Omental fat pad (tissue), 3 donors: ENCODE measurements at regions not wholly inside any gene's neighbourhood (a gene's known extent, or its start where the extent isn't known, plus 50 kb on each side); places are given as distances from the start of the nearest gene placed in this dataset.
"Not testable (repeated sequence)": the region's sequence is repeated elsewhere in the genome, so short reads cannot be mapped to it uniquely, and the experiment has no call there.

Experiments
- ATAC-seq: fragments of 150-250 bp; one replicate; pipeline ENCODE4 v1.9.1; 2016; ENCODE audit warnings: mild to moderate bottlenecking, moderate library complexity; ENCODE audit not compliant: low FRiP score
- DNase-seq: peaks from one replicate; pipeline ENCODE4 v3.0.0-alpha.2; 2019; ENCODE audit warnings: low spot score
- CTCF ChIP-seq, 3 donors: fragments of 450-650 bp; IDR thresholded peaks; one replicate each; pipeline ENCODE4 v1.5.1; 2016 to 2017; ENCODE audit warnings: antibody characterized with exemption in 3 of 3, mild to moderate bottlenecking in 3 of 3, moderate library complexity in 2 of 3

DNA sequence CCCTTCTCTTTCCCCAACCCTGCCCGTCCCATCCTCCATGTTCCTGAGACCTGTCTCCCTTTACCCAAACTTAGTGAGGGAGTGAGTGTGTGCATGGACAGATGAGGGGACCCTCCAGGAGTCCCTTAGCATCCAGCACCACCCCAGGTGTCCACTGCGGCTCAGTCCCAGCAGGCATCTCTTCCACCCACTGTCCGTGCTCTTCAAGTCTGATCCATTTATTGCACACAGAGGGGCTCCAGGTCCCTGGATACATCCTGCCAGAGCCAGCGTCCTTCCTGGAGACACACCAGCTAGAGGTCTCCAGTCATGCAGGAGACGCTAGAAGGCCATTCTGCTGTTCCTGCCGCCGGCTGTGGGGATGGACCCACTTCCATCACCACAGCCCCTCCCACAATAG, 239.2 kb downstream of the ADGRD1 start:
- ATAC-seq (no peak), DNase-seq (no peak)
- TF ChIP-seq CTCF (IDR thresholded peaks at IDR 0.05), result no peak

GRCh38 chr12:131194166-131194565, 240.5 kb downstream of the ADGRD1 start:
- DNase-seq, result no peak
- no peak for ATAC-seq
- no peak for TF ChIP-seq CTCF (IDR thresholded peaks at IDR 0.05)

DNA sequence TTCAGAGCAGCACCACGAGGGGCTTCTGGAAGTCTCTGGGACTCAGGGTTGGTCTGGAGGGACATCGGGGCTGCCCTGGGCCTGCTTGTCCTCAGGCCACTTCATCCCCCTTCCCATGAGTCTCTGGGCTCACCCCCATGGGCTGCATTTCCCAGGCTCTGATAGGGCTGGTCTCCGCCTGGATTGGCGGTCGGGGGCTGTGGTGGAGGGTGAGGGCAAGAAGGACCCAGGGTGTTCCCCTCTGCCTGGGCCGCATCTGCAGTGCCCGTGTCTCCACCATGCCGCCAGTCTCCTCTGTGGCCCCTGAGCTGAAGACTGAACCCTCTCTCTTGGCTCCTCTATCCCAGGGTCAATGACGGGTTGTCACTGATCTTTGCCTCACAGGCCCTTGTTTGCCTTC, 242.1 kb downstream of the ADGRD1 start:
- no peak for DNase-seq

GRCh38 chr12:131196220-131196619, 242.5 kb downstream of the ADGRD1 start:
- DNase-seq (no peak), ATAC-seq (no peak)
- no peak for TF ChIP-seq CTCF (IDR thresholded peaks at IDR 0.05)

More for the DNA sequence above, 242.1 kb downstream of the ADGRD1 start:
- TF ChIP-seq CTCF (IDR thresholded peaks at IDR 0.05), result no peak
- ATAC-seq, result no peak

- ATAC-seq (no peak), DNase-seq (no peak)
- no peak for TF ChIP-seq CTCF (IDR thresholded peaks at IDR 0.05)
Observed at GRCh38 chr12:131197490-131197889, 243.8 kb downstream of the ADGRD1 start.

GRCh38 chr12:131199221-131199620, 245.5 kb downstream of the ADGRD1 start:
- TF ChIP-seq CTCF (IDR thresholded peaks at IDR 0.05), result no peak
- ATAC-seq (no peak), DNase-seq (no peak)

DNA sequence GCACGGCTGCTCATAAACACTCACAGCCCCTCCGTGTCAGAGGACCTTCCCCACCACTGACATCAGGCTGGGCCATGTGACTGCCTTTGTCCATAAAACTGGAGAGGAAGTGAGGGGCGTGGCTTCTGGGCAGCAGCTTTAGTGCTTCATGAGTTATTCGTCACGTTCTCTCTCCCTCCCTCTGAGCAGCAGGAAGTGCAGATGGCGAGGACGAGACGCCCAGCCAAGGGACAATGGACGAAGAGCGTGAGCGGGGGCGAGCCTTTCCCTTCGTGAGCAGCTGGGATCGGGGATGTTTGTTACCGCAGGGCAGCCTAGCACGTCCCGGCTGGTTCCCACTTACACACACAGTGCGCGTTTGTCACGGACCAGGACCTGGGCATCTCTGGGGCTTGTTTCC, 248.2 kb downstream of the ADGRD1 start:
- not testable (repeated sequence) for ATAC-seq

More for the DNA sequence above, 248.2 kb downstream of the ADGRD1 start:
- DNase-seq, result not testable (repeated sequence)
